OCI-LY7 (cell line): ENCODE measurements at regions not wholly inside any gene's neighbourhood (a gene's known extent, or its start where the extent isn't known, plus 50 kb on each side); places are given as distances from the start of the nearest gene placed in this dataset.

Experiments used
- BruUV-seq: library from RNA; stranded (reverse); fragments of 400-500 nt; replicated peaks from 2 replicates; lab custom pipeline; 2021; lab: Mats Ljungman, UMichigan
- CTCF ChIA-PET: fragments of 300-600 bp; sonication (Branson Sonifier 250); formaldehyde crosslinking; loops from one replicate; lab custom pipeline; 2022; ENCODE audit warnings: antibody characterized with exemption; ENCODE audit not compliant: unreplicated experiment; lab: Charles Lee
- POLR2A ChIA-PET: fragments of 300-600 bp; sonication (Branson Sonifier 250); formaldehyde crosslinking; loops from one replicate; lab custom pipeline; 2022; ENCODE audit warnings: antibody characterized with exemption; lab: Charles Lee
- DNase-seq: peaks from one replicate; pipeline ENCODE4 v3.0.0-alpha.2; 2015; ENCODE audit warnings: low spot score
- H2AFZ ChIP-seq: fragments of 200-600 bp; sonication (generic), shearing (Covaris generic); 2 replicates; pipeline ENCODE4 v1.6.1; 2014; ENCODE audit warnings: mild to moderate bottlenecking, antibody characterized with exemption, low read length, moderate library complexity
- H3K27ac ChIP-seq: fragments of 200-600 bp; sonication (generic); 2 replicates; pipeline ENCODE4 v1.5.1; 2014; ENCODE audit warnings: mixed run types, low read depth, mild to moderate bottlenecking, moderate library complexity, low read length, inconsistent platforms; ENCODE audit not compliant: poor library complexity, severe bottlenecking
- H3K36me3 ChIP-seq: fragments of 200-600 bp; sonication (generic); 2 replicates; pipeline ENCODE4 v1.6.1; 2014; ENCODE audit warnings: mild to moderate bottlenecking, antibody characterized with exemption, low read length, moderate library complexity, mixed read lengths; ENCODE audit not compliant: insufficient read depth
- H3K4me1 ChIP-seq: fragments of 200-600 bp; sonication (generic); 2 replicates; pipeline ENCODE4 v1.5.1; 2014; ENCODE audit warnings: mild to moderate bottlenecking, low read length; ENCODE audit not compliant: insufficient read depth, poor library complexity, severe bottlenecking
- H3K4me2 ChIP-seq: fragments of 200-600 bp; sonication (generic); 2 replicates; pipeline ENCODE4 v1.6.1; 2014; ENCODE audit warnings: mild to moderate bottlenecking, low read length
- H3K4me3 ChIP-seq: fragments of 200-600 bp; sonication (generic); 2 replicates; pipeline ENCODE4 v1.5.1; 2014; ENCODE audit warnings: mild to moderate bottlenecking, low read depth, low read length; ENCODE audit not compliant: poor library complexity, severe bottlenecking
- H3K79me2 ChIP-seq: fragments of 200-600 bp; sonication (generic); 2 replicates; pipeline ENCODE4 v1.6.1; 2016; ENCODE audit warnings: low read depth, mild to moderate bottlenecking, low read length, moderate library complexity, mixed read lengths; ENCODE audit not compliant: insufficient read depth
- H3K9me2 ChIP-seq: fragments of 200-600 bp; sonication (generic); 2 replicates; pipeline ENCODE4 v1.6.1; 2016; ENCODE audit warnings: mild to moderate bottlenecking, low read length, mixed read lengths; ENCODE audit not compliant: insufficient read depth
- H3K9me3 ChIP-seq: fragments of 200-600 bp; sonication (generic); 2 replicates; pipeline ENCODE4 v1.6.1; 2014; ENCODE audit warnings: mild to moderate bottlenecking, mixed run types, low read length, mixed read lengths
- H4K20me1 ChIP-seq: fragments of 200-600 bp; sonication (generic); 2 replicates; pipeline ENCODE4 v1.6.1; 2014; ENCODE audit warnings: mild to moderate bottlenecking, antibody characterized with exemption, low read length, moderate library complexity, mixed read lengths; ENCODE audit not compliant: insufficient read depth
- CTCF ChIP-seq: fragments of 200-600 bp; sonication (generic); conservative IDR thresholded peaks from 2 replicates; pipeline ENCODE4 v1.5.1; 2014; ENCODE audit warnings: mild to moderate bottlenecking, antibody characterized with exemption, low read length, moderate library complexity, mixed read lengths
- EZH2phosphoT487 ChIP-seq: fragments of 200-600 bp; sonication (generic); IDR thresholded peaks from 2 replicates; pipeline ENCODE4 v1.6.1; 2018; ENCODE audit warnings: low read depth, borderline replicate concordance, mild to moderate bottlenecking, mixed run types, antibody characterized with exemption, low read length, moderate library complexity, mixed read lengths
- intact Hi-C: fragments of 100-400 bp; cut with micrococcal nuclease; formaldehyde crosslinking; loops from one replicate; pipeline ENCODE4 v1.10.0; 2022; ENCODE audit not compliant: unreplicated experiment

DNA sequence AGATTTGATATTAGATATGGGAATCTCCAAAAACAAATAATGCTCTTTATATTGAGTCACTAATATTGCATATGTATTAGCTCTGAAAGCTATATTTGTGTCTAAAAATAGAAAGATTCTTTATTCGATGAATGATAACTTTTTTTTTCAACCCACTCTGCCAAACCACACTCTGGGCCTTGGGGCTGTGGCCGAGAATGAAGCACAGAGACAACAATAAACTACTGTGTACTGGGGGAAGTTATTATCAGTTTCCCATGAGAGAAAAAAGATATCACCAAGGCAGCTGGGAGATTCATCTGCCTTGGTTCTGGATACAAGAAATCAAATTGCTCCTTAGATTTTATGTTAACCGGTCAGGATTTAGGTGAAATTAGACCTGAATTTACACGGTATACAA is 762.2 kb downstream of the SUCLG1 start:
- Histone ChIP-seq H3K79me2 (no peaks in the 10 kb centered on the region), H3K9me3 (no peaks in the 10 kb centered on the region), H3K4me1 (no peaks in the 10 kb centered on the region), H4K20me1 (no peaks in the 10 kb centered on the region), H3K9me2 (no peaks in the 10 kb centered on the region), H3K4me3 (no peak overlapping the region), H3K27ac (no peak overlapping the region), H2AFZ (no peak overlapping the region), H3K36me3 (no peaks in the 10 kb centered on the region), H3K4me2 (no peak overlapping the region)
- ChIA-PET POLR2A (interaction anchor here (0.6 kb wide), 1 partner anchor 27 kb away, joined by 3 read pairs; no protein-coding TSS in a partner anchor), CTCF (no interaction called here)
- DNase-seq = no peak
- TF ChIP-seq EZH2phosphoT487 = no peak
- no peak for TF ChIP-seq CTCF
- intact Hi-C loops = no loop called here
- no TSS peak for BruUV-seq

GRCh38 chr2:83695530-83695929 is 763.5 kb downstream of the SUCLG1 start:
- no TSS peak for BruUV-seq
- H3K4me3 ChIP-seq = no peak overlapping the region
- CTCF ChIA-PET = no interaction called here
- intact Hi-C loops = no loop called here
- H3K9me3 ChIP-seq = no peaks in the 10 kb centered on the region
- H3K36me3 ChIP-seq = no peaks in the 10 kb centered on the region
- POLR2A ChIA-PET = no interaction called here
- H3K27ac ChIP-seq = no peak overlapping the region
- no peak overlapping the region for H2AFZ ChIP-seq
- no peaks in the 10 kb centered on the region for H3K4me1 ChIP-seq
- no peaks in the 10 kb centered on the region for H4K20me1 ChIP-seq
- no peak overlapping the region for H3K4me2 ChIP-seq
- H3K79me2 ChIP-seq = no peaks in the 10 kb centered on the region
- no peak for DNase-seq
- no peaks in the 10 kb centered on the region for H3K9me2 ChIP-seq
- TF ChIP-seq EZH2phosphoT487 (no peak), CTCF (no peak)

DNA sequence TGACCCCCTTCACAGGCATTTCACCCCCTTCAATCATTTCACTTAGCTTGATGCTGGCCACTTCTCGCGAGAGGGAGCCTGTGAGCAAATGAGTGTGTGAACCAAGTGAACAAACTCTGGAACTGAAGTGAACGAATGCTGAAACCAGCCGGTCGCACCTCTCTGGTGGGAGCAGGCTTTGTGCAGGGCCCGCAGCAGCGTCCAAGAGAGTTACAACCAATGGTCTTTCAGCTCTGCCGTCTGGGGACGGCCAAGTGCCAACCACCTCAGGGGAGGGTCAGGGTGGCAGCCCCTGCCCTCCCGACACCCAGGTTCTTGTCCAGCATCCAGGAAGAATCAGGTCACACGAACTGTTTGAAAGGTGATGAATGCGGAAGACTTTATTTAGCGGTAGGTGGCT is 764.0 kb downstream of the SUCLG1 start:
- POLR2A ChIA-PET = interaction anchor here (0.7 kb wide), 1 partner anchor 84 kb away, joined by 8 read pairs; no protein-coding TSS in a partner anchor
- no peak for TF ChIP-seq EZH2phosphoT487
- H3K4me3 ChIP-seq = no peak overlapping the region

More for the DNA sequence above, 764.0 kb downstream of the SUCLG1 start:
- H3K9me2 ChIP-seq = no peaks in the 10 kb centered on the region
- BruUV-seq = no TSS peak
- no peak overlapping the region for H2AFZ ChIP-seq
- CTCF ChIA-PET = no interaction called here
- no peaks in the 10 kb centered on the region for H3K4me1 ChIP-seq
- no peaks in the 10 kb centered on the region for H4K20me1 ChIP-seq
- no peak for DNase-seq
- intact Hi-C loops = no loop called here
- H3K36me3 ChIP-seq = no peaks in the 10 kb centered on the region
- H3K79me2 ChIP-seq = no peaks in the 10 kb centered on the region
- no peak overlapping the region for H3K4me2 ChIP-seq
- H3K27ac ChIP-seq = no peak overlapping the region
- no peaks in the 10 kb centered on the region for H3K9me3 ChIP-seq
